ENCODE measurements at regions not wholly inside any gene's neighbourhood (a gene's known extent, or its start where the extent isn't known, plus 50 kb on each side); places are given as distances from the start of the nearest gene placed in this dataset.

DNA sequence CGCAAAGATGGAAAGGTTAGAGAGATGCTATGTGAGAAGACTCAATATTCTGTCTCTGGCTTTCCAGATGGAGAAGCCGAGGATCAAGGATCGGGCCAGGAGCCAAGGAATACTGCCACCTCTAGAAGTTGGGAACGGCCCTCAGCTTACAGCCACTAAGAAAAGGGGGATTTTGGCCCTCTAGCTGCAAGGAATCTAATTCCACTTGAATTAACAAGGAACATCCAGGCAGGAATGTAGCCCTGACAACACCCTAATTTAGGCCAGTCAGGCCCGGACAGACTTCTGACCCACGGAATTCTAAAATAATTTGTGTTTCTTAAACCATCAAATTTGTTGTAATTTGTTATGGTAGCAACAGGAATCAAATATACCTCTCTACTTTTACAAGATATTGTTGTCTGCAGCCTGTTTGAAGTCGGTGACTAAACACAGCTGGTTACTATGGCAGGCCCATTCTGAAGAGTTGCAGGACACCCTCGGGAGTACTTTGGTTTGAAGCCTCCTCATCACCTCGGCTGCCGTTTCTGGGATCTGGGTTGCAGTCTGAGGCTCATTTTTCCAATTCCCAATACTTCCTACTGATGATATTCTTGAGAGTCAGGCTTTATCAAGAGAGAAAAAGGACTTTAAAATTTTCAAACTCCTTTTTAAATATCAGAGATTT lies 1131.2 kb downstream of the TSN start:
- in situ Hi-C loops (cut with HindIII; ENCODE audit: low sequenced_read_pairs) = no loop called here

GRCh38 chr2:122899614-122900013 lies 1125.5 kb upstream of the CNTNAP5 start:
- in situ Hi-C loops (cut with HindIII; ENCODE audit: low sequenced_read_pairs) = no loop called here

DNA sequence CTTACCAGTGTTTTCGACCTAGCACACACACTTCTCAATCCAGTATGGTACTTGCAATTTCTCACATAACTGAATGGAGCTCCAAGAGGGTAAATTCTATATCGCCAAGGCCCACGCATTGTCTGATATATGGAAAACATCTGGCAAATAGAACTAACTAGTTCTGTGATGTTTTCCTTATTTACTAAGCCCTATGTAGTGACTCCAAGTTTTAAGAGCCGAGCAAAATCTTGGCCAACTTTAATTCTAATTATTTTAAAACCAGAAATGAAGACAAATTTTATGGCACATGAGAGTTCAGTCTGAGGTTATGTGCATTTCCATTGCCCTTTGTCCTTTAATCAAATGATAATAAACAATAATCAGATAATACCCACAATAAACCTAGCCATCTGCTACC lies 1119.7 kb upstream of the CNTNAP5 start:
- in situ Hi-C loops (cut with HindIII; ENCODE audit: low sequenced_read_pairs) = no loop called here

DNA sequence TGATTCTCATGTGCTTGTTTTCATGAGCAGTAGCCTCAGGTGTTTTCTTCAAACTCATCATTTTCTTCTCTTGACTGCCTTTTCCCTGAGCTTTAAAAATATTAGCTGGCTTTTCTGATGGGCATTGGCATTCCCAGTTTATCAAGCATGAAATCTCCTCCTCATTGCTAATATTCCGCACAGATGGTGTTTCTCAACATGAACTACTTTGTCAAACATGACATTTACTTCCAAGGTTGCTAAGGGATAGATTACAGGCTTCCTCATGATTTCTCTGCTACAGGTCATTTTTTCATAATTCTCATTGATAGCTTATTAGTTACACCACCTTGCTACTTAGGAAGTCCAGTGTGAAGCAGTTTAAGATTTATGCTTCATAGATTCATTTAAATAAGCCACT lies 1116.9 kb upstream of the CNTNAP5 start:
- in situ Hi-C loops (cut with HindIII; ENCODE audit: low sequenced_read_pairs) = no loop called here

- in situ Hi-C loops (cut with HindIII; ENCODE audit: low sequenced_read_pairs) = no loop called here
These were observed 1097.9 kb upstream of the CNTNAP5 start for GRCh38 chr2:122927197-122927596.

DNA sequence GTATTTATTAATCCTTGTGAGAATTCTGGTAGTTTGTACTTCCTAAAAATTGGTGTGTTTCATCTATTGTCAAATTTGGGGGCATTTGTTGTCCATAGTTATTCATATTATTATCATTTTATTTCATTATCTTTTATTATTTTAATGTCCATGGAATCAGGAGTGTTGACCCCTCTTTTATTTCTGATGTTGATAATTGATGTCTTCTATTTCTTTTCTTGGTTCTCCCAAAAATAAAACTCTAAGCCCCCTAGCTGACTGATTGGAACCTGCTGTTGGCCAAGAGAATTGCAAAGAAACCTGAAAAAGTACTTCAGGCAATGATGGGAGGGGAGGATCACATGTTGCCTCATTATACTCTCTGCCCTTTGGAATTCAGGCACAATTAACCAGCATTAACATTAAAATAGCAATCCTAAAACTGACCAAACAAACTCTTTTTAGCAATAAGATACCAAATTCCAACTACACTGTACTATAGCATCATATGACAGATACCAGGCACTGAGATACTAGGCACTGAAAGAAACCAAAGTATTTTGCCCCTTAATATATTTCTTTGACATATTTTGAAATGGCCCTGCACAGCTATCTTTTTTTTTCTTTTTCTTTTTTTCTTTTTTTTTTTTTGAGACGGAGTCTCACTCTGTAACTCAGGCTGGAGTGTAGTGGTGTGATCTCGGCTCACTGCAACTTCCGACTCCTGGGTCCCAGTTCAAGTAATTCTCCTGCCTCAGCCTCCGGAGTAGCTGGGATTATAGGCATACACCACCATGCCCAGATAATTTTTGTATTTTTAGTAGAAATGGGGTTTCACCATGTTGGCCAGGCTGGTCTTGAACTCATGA lies 1097.2 kb upstream of the CNTNAP5 start:
- in situ Hi-C loops (cut with HindIII; ENCODE audit: low sequenced_read_pairs) = no loop called here

GRCh38 chr2:122929347-122929746 lies 1095.7 kb upstream of the CNTNAP5 start:
- in situ Hi-C loops (cut with HindIII; ENCODE audit: low sequenced_read_pairs) = no loop called here

DNA sequence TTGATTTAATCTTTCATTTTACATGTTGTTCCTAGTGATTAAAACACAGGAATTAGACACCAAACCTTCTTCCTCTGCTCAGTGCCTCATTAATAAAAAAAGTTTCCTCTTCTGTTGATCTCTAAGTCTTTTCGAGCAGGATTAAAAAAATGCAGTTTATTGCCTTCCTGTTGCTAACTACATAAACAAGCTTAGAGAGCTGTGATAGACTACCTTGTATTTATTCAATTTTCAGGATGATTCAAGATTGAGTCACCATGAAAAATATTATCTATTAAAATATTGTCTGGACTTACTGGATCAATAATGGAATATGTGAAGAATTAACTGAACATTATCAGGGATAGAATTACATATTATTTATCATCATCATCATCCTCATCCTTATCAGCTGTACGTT lies 1089.6 kb upstream of the CNTNAP5 start:
- in situ Hi-C loops (cut with HindIII; ENCODE audit: low sequenced_read_pairs) = no loop called here

- in situ Hi-C loops (cut with HindIII; ENCODE audit: low sequenced_read_pairs) = no loop called here
These were observed 1085.3 kb upstream of the CNTNAP5 start for GRCh38 chr2:122939796-122940195.

- in situ Hi-C loops (cut with HindIII; ENCODE audit: low sequenced_read_pairs) = no loop called here
These were observed 1075.6 kb upstream of the CNTNAP5 start for GRCh38 chr2:122949523-122949922.

GRCh38 chr2:122955776-122956175 lies 1069.3 kb upstream of the CNTNAP5 start:
- in situ Hi-C loops (cut with HindIII; ENCODE audit: low sequenced_read_pairs) = no loop called here

- in situ Hi-C loops (cut with HindIII; ENCODE audit: low sequenced_read_pairs) = no loop called here
These were observed 1064.1 kb upstream of the CNTNAP5 start for GRCh38 chr2:122960759-122961641.

DNA sequence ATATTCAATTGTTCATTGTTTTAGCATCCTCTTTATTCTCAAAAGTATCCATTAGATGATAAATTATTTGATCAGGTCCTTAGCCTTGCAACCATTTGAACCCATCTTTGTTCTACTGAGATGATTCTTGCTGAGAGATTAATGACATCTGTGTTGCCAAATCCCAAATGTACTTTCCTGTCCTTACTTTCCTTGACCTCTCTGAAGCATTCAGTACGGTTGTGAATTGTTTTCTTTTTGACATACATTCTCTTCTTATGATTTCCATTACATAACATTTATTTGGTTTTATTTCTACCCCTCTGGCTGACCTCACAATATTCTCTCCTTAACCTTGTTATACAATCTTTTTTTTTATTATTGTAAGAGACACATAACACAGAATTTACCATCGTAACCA lies 1058.6 kb upstream of the CNTNAP5 start:
- in situ Hi-C loops (cut with HindIII; ENCODE audit: low sequenced_read_pairs) = no loop called here

GRCh38 chr2:122977580-122977979 lies 1047.5 kb upstream of the CNTNAP5 start:
- in situ Hi-C loops (cut with HindIII; ENCODE audit: low sequenced_read_pairs) = no loop called here

- in situ Hi-C loops (cut with HindIII; ENCODE audit: low sequenced_read_pairs) = no loop called here
These were observed 1044.4 kb upstream of the CNTNAP5 start for GRCh38 chr2:122980671-122981070.

DNA sequence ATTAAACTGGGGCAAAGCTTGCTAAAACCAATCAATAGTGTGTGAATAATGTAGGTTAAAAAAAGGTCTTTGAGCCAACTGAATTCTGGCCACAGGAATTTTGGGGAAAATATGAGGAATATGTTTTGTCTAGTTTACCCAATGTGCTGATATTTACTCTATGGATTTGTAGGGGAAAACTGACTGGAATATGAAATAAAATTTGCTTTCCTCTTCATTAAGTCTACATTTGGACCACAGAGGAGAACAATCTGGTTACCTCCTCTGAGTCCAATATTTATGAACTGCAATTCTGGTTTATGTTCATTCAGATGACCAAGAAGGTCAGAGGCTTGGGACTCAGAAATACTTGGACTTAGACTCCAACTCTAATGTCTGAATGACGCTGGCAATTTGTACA lies 1042.2 kb upstream of the CNTNAP5 start:
- in situ Hi-C loops (cut with HindIII; ENCODE audit: low sequenced_read_pairs) = no loop called here

DNA sequence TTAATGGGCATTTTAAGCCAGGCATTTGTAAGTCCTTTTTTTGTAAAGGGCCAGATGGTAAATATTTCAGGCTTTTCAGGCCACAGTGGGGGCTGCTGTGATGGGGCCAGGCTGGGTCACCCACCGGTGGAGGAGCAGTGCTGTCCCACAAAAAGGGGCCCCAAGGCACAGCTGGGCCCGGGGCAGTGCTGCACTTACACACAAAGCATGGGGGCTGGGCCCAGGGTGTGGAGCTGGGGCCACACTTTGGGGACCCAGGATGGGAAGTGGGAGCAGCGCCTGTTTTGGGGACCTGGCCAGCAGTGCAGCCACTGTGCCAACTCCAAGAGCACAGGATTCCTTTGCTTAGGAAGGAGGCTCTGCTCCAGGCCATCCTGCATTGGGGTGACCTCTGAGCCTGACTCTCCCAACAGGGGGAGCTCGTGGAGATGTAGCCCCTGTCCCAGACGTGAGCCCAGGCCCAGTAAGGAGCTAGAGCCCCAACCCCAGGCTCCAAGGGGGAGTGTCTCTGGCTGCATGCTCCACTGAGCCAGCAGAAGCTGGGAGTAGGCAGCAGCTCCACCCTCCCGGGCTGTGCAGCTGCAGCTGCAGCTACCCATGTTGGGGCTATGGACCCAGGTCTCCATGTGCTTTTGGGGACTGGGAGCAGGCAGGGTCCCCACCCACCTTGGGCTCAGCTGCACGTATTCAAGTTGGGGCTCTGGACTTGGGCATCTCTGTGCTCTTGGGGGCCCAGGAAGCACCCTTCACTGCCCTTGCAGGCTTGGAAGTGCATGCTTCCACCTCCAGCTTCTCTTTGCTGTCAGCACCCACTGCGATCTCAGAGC lies 1036.5 kb upstream of the CNTNAP5 start:
- in situ Hi-C loops (cut with HindIII; ENCODE audit: low sequenced_read_pairs) = no loop called here

- in situ Hi-C loops (cut with HindIII; ENCODE audit: low sequenced_read_pairs) = no loop called here
These were observed 1031.5 kb upstream of the CNTNAP5 start for GRCh38 chr2:122993592-122993991.

DNA sequence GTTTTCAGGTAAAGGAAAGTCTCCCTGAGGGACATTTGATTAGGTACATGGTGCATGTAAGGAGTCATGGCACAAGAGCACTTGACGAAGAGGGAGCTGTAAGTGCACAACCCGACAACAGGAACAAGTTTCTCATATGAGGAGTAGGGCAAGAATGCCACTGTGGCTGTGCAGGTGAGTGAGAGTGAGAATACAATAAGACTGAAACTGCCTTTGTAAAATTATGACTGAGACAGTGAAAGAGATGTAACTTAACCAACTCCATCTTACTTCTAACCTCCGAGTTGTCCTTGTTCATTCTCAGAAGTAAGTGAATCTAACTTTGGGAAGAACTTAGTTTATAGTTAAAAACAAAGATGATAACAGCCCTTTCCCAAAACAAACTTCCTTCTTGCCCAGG lies 1025.8 kb upstream of the CNTNAP5 start:
- in situ Hi-C loops (cut with HindIII; ENCODE audit: low sequenced_read_pairs) = no loop called here

DNA sequence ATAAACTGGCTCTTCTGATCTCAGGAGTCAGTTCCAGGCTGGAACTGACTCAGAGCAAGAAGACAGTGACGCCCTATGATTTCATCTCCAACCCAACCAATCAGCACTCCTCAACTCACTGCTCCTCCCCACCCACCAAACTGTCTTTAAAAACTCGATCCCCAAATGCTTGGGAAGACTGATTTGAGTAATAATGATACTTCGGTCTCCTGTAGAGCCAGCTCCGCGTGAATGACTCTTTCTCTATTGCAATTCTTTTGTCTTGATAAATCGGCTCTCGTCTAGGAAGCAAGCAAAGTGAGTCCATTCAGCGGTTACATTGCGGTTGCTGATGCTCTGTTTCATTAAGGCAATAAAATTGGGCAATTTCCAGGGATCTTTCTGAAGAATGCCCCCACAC lies 1025.3 kb upstream of the CNTNAP5 start:
- in situ Hi-C loops (cut with HindIII; ENCODE audit: low sequenced_read_pairs) = no loop called here

All from endothelial cell of hepatic sinusoid (primary cell).